Kidney (tissue), 13 donors: ENCODE measurements at regions not wholly inside any gene's neighbourhood (a gene's known extent, or its start where the extent isn't known, plus 50 kb on each side); places are given as distances from the start of the nearest gene placed in this dataset.

Source experiments
- DNase-seq, 5 donors: peaks; one replicate each; pipeline ENCODE4 v3.0.0-alpha.2; 2013 to 2020
- FAIRE-seq: peaks from 2 replicates; lab custom pipeline; 2012; peaks lifted over from hg19 to GRCh38; lab: Jason Lieb, UNC
- H3K27ac ChIP-seq, 2 donors: one replicate each; pipeline ENCODE4 v1.7.0; 2013; ENCODE audit warnings: low read depth in 2 of 2, low read length in 2 of 2, inconsistent platforms in 1 of 2
- H3K27me3 ChIP-seq: one replicate; pipeline ENCODE4 v1.7.1; 2013; ENCODE audit warnings: low read length, inconsistent platforms; ENCODE audit not compliant: control insufficient read depth, insufficient read depth
- H3K36me3 ChIP-seq, 3 donors: one replicate each; pipeline versions ENCODE4 v1.7.0 to v1.7.1; 2013; ENCODE audit warnings: low read length in 3 of 3, control low read depth in 1 of 3, inconsistent platforms in 1 of 3; ENCODE audit not compliant: insufficient read depth in 3 of 3, control insufficient read depth in 2 of 3
- H3K4me1 ChIP-seq, 3 donors: one replicate each; pipeline versions ENCODE4 v1.7.0 to v1.7.1; 2013; ENCODE audit warnings: low read length in 3 of 3, inconsistent platforms in 1 of 3, low read depth in 1 of 3; ENCODE audit not compliant: control insufficient read depth in 2 of 3, insufficient read depth in 2 of 3
- H3K4me3 ChIP-seq, 3 donors: one replicate each; pipeline versions ENCODE4 v1.7.0 to v1.8.1; 2013; ENCODE audit warnings: low read length in 3 of 3, control low read depth in 1 of 3, inconsistent platforms in 1 of 3
- H3K9ac ChIP-seq, 3 donors: one replicate each; pipeline versions ENCODE4 v1.7.0 to v1.7.1; 2013; ENCODE audit warnings: low read length in 3 of 3, control low read depth in 1 of 3, inconsistent platforms in 1 of 3
- H3K9me3 ChIP-seq, 3 donors: one replicate each; pipeline versions ENCODE4 v1.7.0 to v1.7.1; 2013; ENCODE audit warnings: low read length in 3 of 3, control low read depth in 1 of 3, inconsistent platforms in 1 of 3; ENCODE audit not compliant: control insufficient read depth in 2 of 3, insufficient read depth in 1 of 3
- CTCF ChIP-seq: IDR thresholded peaks from 3 replicates; pipeline ENCODE4 v1.5.1; 2012; ENCODE audit warnings: mild to moderate bottlenecking, moderate library complexity, borderline replicate concordance; ENCODE audit not compliant: insufficient read depth; ENCODE audit errors: extremely low read depth
- intact Hi-C: fragments of 100-400 bp; cut with DNase I; formaldehyde crosslinking; loops from one replicate; pipeline ENCODE4 v1.11.1; 2022
- donor health status: control.
- donor health status: control.
- donor health status: control.
- donor health status: control.
- donor health status: control.
- donor health status: DM: yes; HTN: yes; CAD: no.
- donor health status: Normal renal cell carcinoma (clear cell type).

- DNase-seq (no peak), FAIRE-seq (no peak)
- TF ChIP-seq CTCF: no peak
- Histone ChIP-seq H3K9ac (no peak overlapping the region), H3K9me3 (peaks cover 0 to 15% (median 0%) of the 10 kb centered on the region in 3 donors), H3K36me3 (no peaks in the 10 kb centered on the region), H3K4me1 (no peaks in the 10 kb centered on the region), H3K27ac (no peak overlapping the region), H3K27me3 (no peaks in the 10 kb centered on the region), H3K4me3 (no peak overlapping the region)
- intact Hi-C loops: no loop called here
These were observed 51.7 kb upstream of the NFKBIA start for GRCh38 chr14:35456261-35456660.

- Histone ChIP-seq H3K9me3 (peaks cover 0 to 15% (median 0%) of the 10 kb centered on the region in 3 donors), H3K4me1 (no peaks in the 10 kb centered on the region), H3K4me3 (no peak overlapping the region), H3K36me3 (no peaks in the 10 kb centered on the region), H3K27me3 (no peaks in the 10 kb centered on the region), H3K27ac (no peak overlapping the region), H3K9ac (no peak overlapping the region)
- intact Hi-C loops: no loop called here
- TF ChIP-seq CTCF: no peak
- FAIRE-seq (no peak), DNase-seq (no peak)
These were observed 53.9 kb upstream of the NFKBIA start for GRCh38 chr14:35458442-35458841.

GRCh38 chr14:35459776-35460175, 55.2 kb upstream of the NFKBIA start:
- peaks cover 0 to 15% (median 0%) of the 10 kb centered on the region in 3 donors for H3K9me3 ChIP-seq
- TF ChIP-seq CTCF: no peak
- H3K4me1 ChIP-seq: no peaks in the 10 kb centered on the region
- no peak overlapping the region for H3K9ac ChIP-seq
- H3K4me3 ChIP-seq: no peak overlapping the region
- no peak overlapping the region for H3K27ac ChIP-seq
- H3K36me3 ChIP-seq: no peaks in the 10 kb centered on the region
- intact Hi-C loops: no loop called here
- H3K27me3 ChIP-seq: no peaks in the 10 kb centered on the region
- no peak for DNase-seq
- FAIRE-seq: no peak

- DNase-seq (peak in 2 of 5 donors; percentile 19 to 27), FAIRE-seq (no peak)
- no peak overlapping the region for H3K27ac ChIP-seq
- no peaks in the 10 kb centered on the region for H3K36me3 ChIP-seq
- no peaks in the 10 kb centered on the region for H3K9me3 ChIP-seq
- no peaks in the 10 kb centered on the region for H3K27me3 ChIP-seq
- intact Hi-C loops: no loop called here
- no peak for TF ChIP-seq CTCF
- no peak overlapping the region for H3K9ac ChIP-seq
- H3K4me3 ChIP-seq: no peak overlapping the region
- no peaks in the 10 kb centered on the region for H3K4me1 ChIP-seq
These were observed 63.2 kb upstream of the INSM2 start for GRCh38 chr14:35470755-35471154.
